BLaER1 treated with 17β-estradiol and CSF1 and Interleukin-3, amounts not matched to agents 10 nM and 100 nM (cell line): ENCODE measurements at regions not wholly inside any gene's neighbourhood (a gene's known extent, or its start where the extent isn't known, plus 50 kb on each side); places are given as distances from the start of the nearest gene placed in this dataset.

Experiments
- H3K27ac ChIP-seq, 11 experiments: shearing (Covaris generic); formaldehyde crosslinking; 2 replicates each; pipeline ENCODE4 v1.8.1; 2022
- H3K27me3 ChIP-seq, 11 experiments: shearing (Covaris generic); formaldehyde crosslinking; 2 replicates each; pipeline ENCODE4 v1.8.1; 2022
- H3K36me3 ChIP-seq, 11 experiments: shearing (Covaris generic); formaldehyde crosslinking; 2 replicates each; pipeline ENCODE4 v1.8.1; 2022
- H3K4me1 ChIP-seq, 10 experiments: shearing (Covaris generic); formaldehyde crosslinking; 2 replicates each; pipeline ENCODE4 v1.8.1; 2022
- H3K4me2 ChIP-seq, 11 experiments: shearing (Covaris generic); formaldehyde crosslinking; 2 replicates each; pipeline ENCODE4 v1.8.1; 2022
- H3K4me3 ChIP-seq, 10 experiments: shearing (Covaris generic); formaldehyde crosslinking; 2 replicates each; pipeline ENCODE4 v1.8.1; 2022
- H3K9ac ChIP-seq, 11 experiments: shearing (Covaris generic); formaldehyde crosslinking; 2 replicates each; pipeline ENCODE4 v1.8.1; 2022
- H3K9me3 ChIP-seq, 11 experiments: shearing (Covaris generic); formaldehyde crosslinking; replicated peaks in 1 of 11; 2 replicates each; pipeline ENCODE4 v1.8.1; 2022
- H4K20me1 ChIP-seq, 11 experiments: shearing (Covaris generic); formaldehyde crosslinking; 2 replicates each; pipeline ENCODE4 v1.8.1; 2022
- Cebpa-rat ChIP-seq, 11 experiments: shearing (Covaris generic); IDR thresholded peaks; 2 replicates each; pipeline ENCODE4 v1.8.1; 2022

DNA sequence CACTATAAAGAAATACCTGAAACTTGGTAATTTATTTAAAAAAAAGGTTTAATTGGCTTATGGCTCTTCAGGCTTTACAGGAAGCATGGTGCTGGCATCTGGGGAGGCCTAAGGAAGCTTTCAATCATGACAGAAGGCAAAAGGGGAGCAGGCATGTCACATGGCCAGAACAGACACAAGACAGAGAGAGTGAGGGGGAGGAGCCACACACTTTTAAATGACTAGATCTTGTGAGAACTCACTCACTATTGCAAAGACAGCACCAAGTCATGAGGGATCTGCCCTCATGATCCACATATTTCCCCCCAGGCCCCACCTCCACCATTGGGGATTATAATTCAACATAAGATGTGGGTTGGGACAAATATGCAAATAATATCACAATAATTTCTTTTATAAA, 355.6 kb downstream of the DAD1 start:
- TF ChIP-seq Cebpa-rat (IDR thresholded peaks at IDR 0.05): no peak
- no peak overlapping the region for H3K4me2 ChIP-seq
- H3K9me3 ChIP-seq: peaks cover 0 to 10% (median 6%) of the 10 kb centered on the region in 11 experiments; a peak in 12 of 22 replicates
- no peaks in the 10 kb centered on the region for H3K27me3 ChIP-seq
- H4K20me1 ChIP-seq: no peaks in the 10 kb centered on the region
- no peak overlapping the region for H3K9ac ChIP-seq
- no peak overlapping the region for H3K4me3 ChIP-seq
- H3K27ac ChIP-seq: no peak overlapping the region
- no peaks in the 10 kb centered on the region for H3K36me3 ChIP-seq
- peaks cover 0 to 4% (median 0%) of the 10 kb centered on the region in 10 experiments; a peak in 1 of 20 replicates for H3K4me1 ChIP-seq

DNA sequence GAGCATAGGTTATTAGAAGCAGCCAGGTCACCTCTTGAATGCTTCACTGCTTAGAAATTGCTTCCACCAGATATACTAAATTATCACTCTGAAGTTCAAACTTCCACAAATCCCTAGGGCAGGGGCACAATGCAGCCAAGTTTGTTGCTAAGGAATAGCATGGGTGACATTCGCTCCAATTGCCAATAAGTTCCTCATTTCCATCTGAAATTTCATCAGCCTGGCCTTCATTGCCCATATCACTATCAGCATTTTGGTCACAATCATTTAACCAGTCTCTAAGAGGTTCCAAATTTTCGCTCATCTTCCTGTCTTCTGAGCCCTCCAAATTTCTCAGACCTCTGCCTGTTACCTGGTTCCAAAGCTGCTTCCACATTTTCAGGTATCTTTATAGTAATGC, 356.1 kb downstream of the DAD1 start:
- Histone ChIP-seq H3K27me3 (no peaks in the 10 kb centered on the region), H3K9me3 (peaks cover 0 to 10% (median 6%) of the 10 kb centered on the region in 11 experiments; a peak in 12 of 22 replicates), H3K27ac (no peak overlapping the region), H3K36me3 (no peaks in the 10 kb centered on the region), H3K4me1 (peaks cover 0 to 4% (median 0%) of the 10 kb centered on the region in 10 experiments; a peak in 1 of 20 replicates), H4K20me1 (no peaks in the 10 kb centered on the region), H3K4me3 (no peak overlapping the region), H3K4me2 (no peak overlapping the region), H3K9ac (no peak overlapping the region)
- no peak for TF ChIP-seq Cebpa-rat (IDR thresholded peaks at IDR 0.05)

DNA sequence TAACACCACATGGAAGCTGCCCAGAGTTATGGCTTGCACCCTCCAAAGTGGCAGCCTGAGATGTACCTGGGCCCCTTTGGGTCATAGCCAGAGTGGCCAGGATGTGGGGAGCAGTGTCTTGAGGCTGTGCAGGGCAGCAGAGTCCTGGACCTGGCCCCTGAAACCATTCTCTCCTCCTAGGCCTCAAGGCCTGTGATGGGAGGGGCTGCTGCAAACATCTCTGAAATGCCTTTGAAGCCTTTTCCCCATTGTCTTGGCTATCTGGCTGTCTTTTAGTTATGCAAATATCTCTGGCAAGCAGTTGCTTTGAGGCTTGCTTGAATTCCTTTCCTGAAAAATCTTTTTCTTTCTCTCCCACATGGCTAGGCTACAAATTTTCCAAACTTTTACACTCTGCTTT, 356.5 kb downstream of the DAD1 start:
- Histone ChIP-seq H3K4me3 (no peak overlapping the region), H3K4me1 (peaks cover 0 to 4% (median 0%) of the 10 kb centered on the region in 10 experiments; a peak in 1 of 20 replicates), H3K4me2 (no peak overlapping the region), H4K20me1 (no peaks in the 10 kb centered on the region), H3K27me3 (no peaks in the 10 kb centered on the region), H3K9me3 (peaks cover 0 to 10% (median 6%) of the 10 kb centered on the region in 11 experiments; a peak in 12 of 22 replicates), H3K36me3 (no peaks in the 10 kb centered on the region), H3K27ac (no peak overlapping the region), H3K9ac (no peak overlapping the region)
- TF ChIP-seq Cebpa-rat (IDR thresholded peaks at IDR 0.05): no peak

DNA sequence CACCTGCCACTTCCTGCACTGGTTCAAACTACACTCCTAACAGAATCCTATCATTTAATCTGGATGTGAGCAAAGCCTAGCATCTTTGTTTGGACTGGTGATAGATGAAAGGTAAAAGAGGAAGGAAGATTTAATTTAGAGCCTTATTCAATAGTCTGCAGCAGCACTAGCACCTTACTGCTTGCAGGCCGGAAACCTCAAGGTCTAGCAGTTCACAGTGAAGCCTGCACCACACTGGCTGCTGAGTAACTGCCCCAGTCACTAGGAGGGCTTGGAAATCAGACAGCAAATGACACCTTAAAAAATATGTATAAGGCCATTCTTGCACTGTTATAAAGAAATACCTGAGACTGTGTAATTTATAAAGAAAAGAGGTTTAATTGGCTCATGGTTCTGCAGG, 358.0 kb downstream of the DAD1 start:
- Histone ChIP-seq H3K4me2 (0 out of 22 replicates have a peak overlapping the region, but pooled peaks of 1 of the 11 experiments have one; percentile 12), H3K4me1 (peaks cover 0 to 4% (median 0%) of the 10 kb centered on the region in 10 experiments; a peak in 1 of 20 replicates)

GRCh38 chr14:22230517-22230916, 358.5 kb downstream of the DAD1 start:
- no peaks in the 10 kb centered on the region for H3K36me3 ChIP-seq
- H3K27me3 ChIP-seq: no peaks in the 10 kb centered on the region
- peaks cover 0 to 10% (median 6%) of the 10 kb centered on the region in 11 experiments; a peak in 12 of 22 replicates for H3K9me3 ChIP-seq
- TF ChIP-seq Cebpa-rat (IDR thresholded peaks at IDR 0.05): no peak
- H3K4me1 ChIP-seq: peaks cover 0 to 4% (median 0%) of the 10 kb centered on the region in 10 experiments; a peak in 1 of 20 replicates
- no peak overlapping the region for H3K4me2 ChIP-seq
- no peak overlapping the region for H3K9ac ChIP-seq
- no peaks in the 10 kb centered on the region for H4K20me1 ChIP-seq
- no peak overlapping the region for H3K4me3 ChIP-seq
- no peak overlapping the region for H3K27ac ChIP-seq

More for the DNA sequence above, 358.0 kb downstream of the DAD1 start:
- Histone ChIP-seq H3K4me3 (no peak overlapping the region), H4K20me1 (no peaks in the 10 kb centered on the region), H3K9me3 (peaks cover 0 to 10% (median 6%) of the 10 kb centered on the region in 11 experiments; a peak in 12 of 22 replicates), H3K27ac (no peak overlapping the region), H3K9ac (no peak overlapping the region), H3K36me3 (no peaks in the 10 kb centered on the region), H3K27me3 (no peaks in the 10 kb centered on the region)
- no peak for TF ChIP-seq Cebpa-rat (IDR thresholded peaks at IDR 0.05)

GRCh38 chr14:22227084-22227483, 361.9 kb downstream of the DAD1 start:
- Histone ChIP-seq H3K4me1 (peaks cover 0 to 4% (median 0%) of the 10 kb centered on the region in 10 experiments; a peak in 1 of 20 replicates), H3K9ac (no peak overlapping the region), H3K27me3 (no peaks in the 10 kb centered on the region), H3K9me3 (peaks cover 0 to 3% (median under 1%) of the 10 kb centered on the region in 11 experiments; a peak in 5 of 22 replicates), H4K20me1 (no peaks in the 10 kb centered on the region), H3K4me2 (no peak overlapping the region), H3K27ac (no peak overlapping the region), H3K4me3 (no peak overlapping the region), H3K36me3 (no peaks in the 10 kb centered on the region)
- TF ChIP-seq Cebpa-rat (IDR thresholded peaks at IDR 0.05): no peak

GRCh38 chr14:22226381-22226780, 362.6 kb downstream of the DAD1 start:
- Histone ChIP-seq H3K27me3 (no peaks in the 10 kb centered on the region), H3K27ac (no peak overlapping the region), H3K36me3 (no peaks in the 10 kb centered on the region), H3K9me3 (no peaks in the 10 kb centered on the region), H3K4me2 (no peak overlapping the region), H3K4me3 (no peak overlapping the region), H3K4me1 (peaks cover 0 to 4% (median 0%) of the 10 kb centered on the region in 10 experiments; a peak in 1 of 20 replicates), H3K9ac (no peak overlapping the region), H4K20me1 (no peaks in the 10 kb centered on the region)
- TF ChIP-seq Cebpa-rat (IDR thresholded peaks at IDR 0.05): no peak

- H3K9me3 ChIP-seq: no peaks in the 10 kb centered on the region
- no peak overlapping the region for H3K9ac ChIP-seq
- no peak overlapping the region for H3K27ac ChIP-seq
- H3K4me3 ChIP-seq: no peak overlapping the region
- H3K36me3 ChIP-seq: no peaks in the 10 kb centered on the region
- no peaks in the 10 kb centered on the region for H3K27me3 ChIP-seq
- TF ChIP-seq Cebpa-rat (IDR thresholded peaks at IDR 0.05): no peak
- no peak overlapping the region for H3K4me2 ChIP-seq
- no peaks in the 10 kb centered on the region for H3K4me1 ChIP-seq
- H4K20me1 ChIP-seq: no peaks in the 10 kb centered on the region
Measured at GRCh38 chr14:22225516-22226140, 363.4 kb downstream of the DAD1 start.

GRCh38 chr14:22221508-22221907, 367.5 kb downstream of the DAD1 start:
- Histone ChIP-seq H4K20me1 (no peaks in the 10 kb centered on the region), H3K4me1 (no peaks in the 10 kb centered on the region), H3K9ac (no peak overlapping the region), H3K27me3 (no peaks in the 10 kb centered on the region), H3K27ac (no peak overlapping the region), H3K36me3 (no peaks in the 10 kb centered on the region), H3K9me3 (no peaks in the 10 kb centered on the region), H3K4me2 (no peak overlapping the region), H3K4me3 (no peak overlapping the region)
- no peak for TF ChIP-seq Cebpa-rat (IDR thresholded peaks at IDR 0.05)

DNA sequence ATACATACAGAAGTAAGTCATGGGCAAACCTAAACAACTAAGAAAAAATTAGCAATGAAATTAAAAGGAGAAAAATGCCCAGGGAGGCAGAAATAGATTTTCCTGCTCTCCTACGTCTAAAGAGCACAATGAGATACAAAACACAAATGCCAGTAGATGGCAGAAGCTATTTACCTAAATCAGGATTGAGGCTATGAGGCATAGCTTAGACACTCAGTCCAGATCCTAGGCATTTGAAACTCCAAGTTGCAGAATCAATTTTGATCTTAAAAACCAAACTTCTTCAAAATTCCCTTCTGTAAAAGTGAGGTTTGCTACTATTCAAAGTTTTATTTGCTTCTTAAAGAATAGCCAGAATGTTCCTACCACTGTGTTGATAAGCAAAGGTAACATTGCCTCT, 368.6 kb downstream of the DAD1 start:
- TF ChIP-seq Cebpa-rat (IDR thresholded peaks at IDR 0.05): no peak
- no peaks in the 10 kb centered on the region for H3K9me3 ChIP-seq
- no peaks in the 10 kb centered on the region for H3K36me3 ChIP-seq
- no peaks in the 10 kb centered on the region for H4K20me1 ChIP-seq
- no peak overlapping the region for H3K4me3 ChIP-seq
- no peaks in the 10 kb centered on the region for H3K27me3 ChIP-seq
- H3K27ac ChIP-seq: no peak overlapping the region
- H3K4me1 ChIP-seq: no peaks in the 10 kb centered on the region
- H3K4me2 ChIP-seq: no peak overlapping the region
- H3K9ac ChIP-seq: no peak overlapping the region
